ENCODE measurements at regions not wholly inside any gene's neighbourhood (a gene's known extent, or its start where the extent isn't known, plus 50 kb on each side); places are given as distances from the start of the nearest gene placed in this dataset.

DNA sequence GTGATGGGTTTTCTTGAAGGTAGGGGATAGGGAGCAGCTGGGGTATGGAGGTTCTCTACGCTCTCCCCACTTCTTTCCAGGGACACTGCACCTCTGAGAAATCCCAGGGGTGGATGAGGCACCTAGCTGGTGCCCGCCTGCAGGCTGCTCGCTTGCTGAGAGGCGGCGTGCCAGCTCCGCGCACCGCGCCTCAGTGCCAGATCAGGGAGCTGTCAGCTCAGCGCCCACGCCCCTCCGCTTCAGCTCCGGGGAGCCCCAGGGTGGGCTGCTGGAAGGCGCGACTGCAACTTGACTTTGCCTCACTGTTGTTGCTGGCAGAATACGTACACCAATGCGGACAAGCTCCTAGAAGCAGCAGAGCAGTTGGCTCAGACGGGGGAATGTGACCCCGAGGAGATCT, 345.7 kb upstream of the UMPS start:
- TF ChIP-seq POLR2A (IDR thresholded peaks at IDR 0.05) = no peak
- TF ChIP-seq, protein P1, sequence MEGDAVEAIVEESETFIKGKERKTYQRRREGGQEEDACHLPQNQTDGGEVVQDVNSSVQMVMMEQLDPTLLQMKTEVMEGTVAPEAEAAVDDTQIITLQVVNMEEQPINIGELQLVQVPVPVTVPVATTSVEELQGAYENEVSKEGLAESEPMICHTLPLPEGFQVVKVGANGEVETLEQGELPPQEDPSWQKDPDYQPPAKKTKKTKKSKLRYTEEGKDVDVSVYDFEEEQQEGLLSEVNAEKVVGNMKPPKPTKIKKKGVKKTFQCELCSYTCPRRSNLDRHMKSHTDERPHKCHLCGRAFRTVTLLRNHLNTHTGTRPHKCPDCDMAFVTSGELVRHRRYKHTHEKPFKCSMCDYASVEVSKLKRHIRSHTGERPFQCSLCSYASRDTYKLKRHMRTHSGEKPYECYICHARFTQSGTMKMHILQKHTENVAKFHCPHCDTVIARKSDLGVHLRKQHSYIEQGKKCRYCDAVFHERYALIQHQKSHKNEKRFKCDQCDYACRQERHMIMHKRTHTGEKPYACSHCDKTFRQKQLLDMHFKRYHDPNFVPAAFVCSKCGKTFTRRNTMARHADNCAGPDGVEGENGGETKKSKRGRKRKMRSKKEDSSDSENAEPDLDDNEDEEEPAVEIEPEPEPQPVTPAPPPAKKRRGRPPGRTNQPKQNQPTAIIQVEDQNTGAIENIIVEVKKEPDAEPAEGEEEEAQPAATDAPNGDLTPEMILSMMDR (IDR thresholded peaks at IDR 0.05) = no peak

Data from thyroid gland (tissue), 4 donors.